Astrocyte (in vitro differentiated cells and primary cell): ENCODE measurements at regions not wholly inside any gene's neighbourhood (a gene's known extent, or its start where the extent isn't known, plus 50 kb on each side); places are given as distances from the start of the nearest gene placed in this dataset.

Experiments
- DNase-seq: peaks from one replicate; pipeline ENCODE4 v3.0.0-alpha.2; 2010; ENCODE audit warnings: low read depth
- FAIRE-seq: peaks from 2 replicates; lab custom pipeline; 2011; peaks lifted over from hg19 to GRCh38; lab: Jason Lieb, UNC
- H2AFZ ChIP-seq: 2 replicates; pipeline ENCODE4 v1.6.0; 2012; ENCODE audit warnings: low read depth, low read length, inconsistent platforms
- H3K27ac ChIP-seq: 2 replicates; pipeline ENCODE4 v1.5.1; 2011; ENCODE audit warnings: low read depth, low read length, inconsistent platforms
- H3K27me3 ChIP-seq: 2 replicates; pipeline ENCODE4 v1.6.0; 2011; ENCODE audit warnings: low read length, inconsistent platforms; ENCODE audit not compliant: insufficient read depth
- H3K36me3 ChIP-seq: 2 replicates; pipeline ENCODE4 v1.5.1; 2011; ENCODE audit warnings: low read length, inconsistent platforms; ENCODE audit not compliant: insufficient read depth
- H3K4me1 ChIP-seq: 2 replicates; pipeline ENCODE4 v1.5.1; 2011; ENCODE audit warnings: low read length, inconsistent platforms; ENCODE audit not compliant: insufficient read depth
- H3K4me2 ChIP-seq: 2 replicates; pipeline ENCODE4 v1.6.0; 2012; ENCODE audit warnings: low read length, inconsistent platforms
- H3K4me3 ChIP-seq: 2 replicates; pipeline ENCODE4 v1.5.1; 2011; ENCODE audit warnings: low read depth, mild to moderate bottlenecking, low read length, inconsistent platforms; ENCODE audit not compliant: insufficient read depth
- H3K79me2 ChIP-seq: 2 replicates; pipeline ENCODE4 v1.6.0; 2012; ENCODE audit warnings: mild to moderate bottlenecking, low read length, inconsistent platforms; ENCODE audit not compliant: insufficient read depth
- H3K9ac ChIP-seq: 2 replicates; pipeline ENCODE4 v1.6.0; 2012; ENCODE audit warnings: mild to moderate bottlenecking, low read length, inconsistent platforms
- H3K9me3 ChIP-seq: 2 replicates; pipeline ENCODE4 v1.5.1; 2012; ENCODE audit warnings: low read depth, mild to moderate bottlenecking, low read length, inconsistent platforms; ENCODE audit not compliant: insufficient read depth
- H4K20me1 ChIP-seq: 2 replicates; pipeline ENCODE4 v1.6.0; 2012; ENCODE audit warnings: low read length, inconsistent platforms; ENCODE audit not compliant: insufficient read depth
- H3K27ac Mint-ChIP-seq: one replicate; pipeline ENCODE4 v1.8.0; 2021; ENCODE audit warnings: mild to moderate bottlenecking, mixed read lengths; ENCODE audit not compliant: unreplicated experiment
- H3K27me3 Mint-ChIP-seq: one replicate; pipeline ENCODE4 v1.8.0; 2021; ENCODE audit warnings: low read depth, mixed read lengths; ENCODE audit not compliant: unreplicated experiment
- H3K36me3 Mint-ChIP-seq: one replicate; pipeline ENCODE4 v1.8.0; 2021; ENCODE audit warnings: low read depth, mixed read lengths; ENCODE audit not compliant: unreplicated experiment
- H3K4me1 Mint-ChIP-seq: one replicate; pipeline ENCODE4 v1.8.0; 2021; ENCODE audit warnings: low read depth, mixed read lengths; ENCODE audit not compliant: unreplicated experiment
- H3K4me3 Mint-ChIP-seq: one replicate; pipeline ENCODE4 v1.8.0; 2021; ENCODE audit warnings: mild to moderate bottlenecking, moderate library complexity, mixed read lengths; ENCODE audit not compliant: unreplicated experiment
- H3K9me3 Mint-ChIP-seq: one replicate; pipeline ENCODE4 v1.8.0; 2021; ENCODE audit warnings: mild to moderate bottlenecking, mixed read lengths; ENCODE audit not compliant: unreplicated experiment
- EZH2 ChIP-seq: IDR thresholded peaks from 2 replicates; pipeline ENCODE4 v1.6.1; 2012; ENCODE audit warnings: mild to moderate bottlenecking, low read length, inconsistent platforms; ENCODE audit not compliant: insufficient read depth
- TF ChIP-seq, protein P1 (sequence below): IDR thresholded peaks from 2 replicates; pipeline ENCODE4 v1.5.1; 2011; ENCODE audit warnings: low read depth, mild to moderate bottlenecking, inconsistent platforms, low read length, moderate library complexity; ENCODE audit not compliant: insufficient read depth

DNA sequence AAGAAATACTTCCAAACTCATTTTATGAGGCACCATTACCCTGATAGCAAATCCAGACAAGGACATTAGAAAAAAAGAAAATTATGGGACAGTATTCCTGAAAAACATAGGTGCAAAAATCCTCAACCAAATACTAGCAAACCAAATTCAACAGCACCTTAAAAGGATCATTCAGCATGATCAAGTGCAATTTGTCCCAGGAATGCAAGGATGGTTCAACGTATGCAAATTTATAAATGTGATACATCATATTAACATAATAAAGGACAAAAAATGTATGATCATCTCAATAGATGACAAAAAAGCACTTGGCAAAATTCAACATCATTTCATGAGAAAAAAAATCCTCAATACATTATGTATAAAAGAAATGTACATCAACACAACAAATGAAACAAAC is 162.9 kb downstream of the DUSP6 start:
- no peak overlapping the region for H3K27ac ChIP-seq
- no peaks in the 10 kb centered on the region for H3K4me1 Mint-ChIP-seq
- no peaks in the 10 kb centered on the region for H3K27me3 Mint-ChIP-seq
- TF ChIP-seq, protein P1, sequence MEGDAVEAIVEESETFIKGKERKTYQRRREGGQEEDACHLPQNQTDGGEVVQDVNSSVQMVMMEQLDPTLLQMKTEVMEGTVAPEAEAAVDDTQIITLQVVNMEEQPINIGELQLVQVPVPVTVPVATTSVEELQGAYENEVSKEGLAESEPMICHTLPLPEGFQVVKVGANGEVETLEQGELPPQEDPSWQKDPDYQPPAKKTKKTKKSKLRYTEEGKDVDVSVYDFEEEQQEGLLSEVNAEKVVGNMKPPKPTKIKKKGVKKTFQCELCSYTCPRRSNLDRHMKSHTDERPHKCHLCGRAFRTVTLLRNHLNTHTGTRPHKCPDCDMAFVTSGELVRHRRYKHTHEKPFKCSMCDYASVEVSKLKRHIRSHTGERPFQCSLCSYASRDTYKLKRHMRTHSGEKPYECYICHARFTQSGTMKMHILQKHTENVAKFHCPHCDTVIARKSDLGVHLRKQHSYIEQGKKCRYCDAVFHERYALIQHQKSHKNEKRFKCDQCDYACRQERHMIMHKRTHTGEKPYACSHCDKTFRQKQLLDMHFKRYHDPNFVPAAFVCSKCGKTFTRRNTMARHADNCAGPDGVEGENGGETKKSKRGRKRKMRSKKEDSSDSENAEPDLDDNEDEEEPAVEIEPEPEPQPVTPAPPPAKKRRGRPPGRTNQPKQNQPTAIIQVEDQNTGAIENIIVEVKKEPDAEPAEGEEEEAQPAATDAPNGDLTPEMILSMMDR, result no peak
- TF ChIP-seq EZH2, result no peak
- no peak overlapping the region for H3K9ac ChIP-seq
- no peaks in the 10 kb centered on the region for H3K27me3 ChIP-seq
- H3K4me3 ChIP-seq, result no peak overlapping the region
- no peaks in the 10 kb centered on the region for H3K4me1 ChIP-seq
- no peak overlapping the region for H3K27ac Mint-ChIP-seq
- H3K36me3 Mint-ChIP-seq, result peaks cover 3% of the 10 kb centered on the region
- no peak overlapping the region for H3K4me2 ChIP-seq
- peaks cover 5% of the 10 kb centered on the region for H3K9me3 Mint-ChIP-seq
- no peak overlapping the region for H2AFZ ChIP-seq
- no peaks in the 10 kb centered on the region for H3K36me3 ChIP-seq
- no peaks in the 10 kb centered on the region for H3K79me2 ChIP-seq
- no peak for DNase-seq
- H3K9me3 ChIP-seq, result no peaks in the 10 kb centered on the region
- no peak overlapping the region for H3K4me3 Mint-ChIP-seq
- no peak for FAIRE-seq
- no peaks in the 10 kb centered on the region for H4K20me1 ChIP-seq

DNA sequence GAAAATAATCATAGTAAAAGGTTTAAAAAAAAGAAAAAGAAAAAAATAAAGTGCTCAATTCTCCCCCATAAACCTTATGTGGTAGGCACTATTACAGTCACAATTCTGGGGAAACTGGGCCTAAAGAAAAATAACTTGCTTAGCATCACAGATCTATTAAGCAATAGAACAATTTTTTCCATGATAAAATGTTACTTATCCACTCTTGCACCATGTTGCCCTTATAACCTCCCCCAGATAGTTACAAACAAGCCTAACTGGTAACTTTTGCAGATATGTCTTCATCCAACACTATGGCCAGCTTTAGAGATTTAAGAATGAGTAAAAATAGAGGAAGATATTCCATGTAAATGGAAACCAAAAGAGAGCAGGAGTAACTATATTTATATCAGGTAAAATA is 164.8 kb downstream of the DUSP6 start:
- TF ChIP-seq, protein P1, result no peak
- no peak for TF ChIP-seq EZH2
- Histone ChIP-seq H4K20me1 (no peaks in the 10 kb centered on the region), H3K36me3 (no peaks in the 10 kb centered on the region), H3K9me3 (no peaks in the 10 kb centered on the region), H3K9ac (no peak overlapping the region), H2AFZ (no peak overlapping the region), H3K27me3 (no peaks in the 10 kb centered on the region), H3K4me3 (no peak overlapping the region), H3K79me2 (no peaks in the 10 kb centered on the region), H3K4me1 (no peaks in the 10 kb centered on the region), H3K27ac (no peak overlapping the region), H3K4me2 (no peak overlapping the region)
- H3K27me3 Mint-ChIP-seq, result no peaks in the 10 kb centered on the region
- FAIRE-seq (no peak), DNase-seq (no peak)
- no peak overlapping the region for H3K4me3 Mint-ChIP-seq
- H3K9me3 Mint-ChIP-seq, result peaks cover 5% of the 10 kb centered on the region
- no peaks in the 10 kb centered on the region for H3K4me1 Mint-ChIP-seq
- H3K36me3 Mint-ChIP-seq, result peaks cover 3% of the 10 kb centered on the region
- no peak overlapping the region for H3K27ac Mint-ChIP-seq

DNA sequence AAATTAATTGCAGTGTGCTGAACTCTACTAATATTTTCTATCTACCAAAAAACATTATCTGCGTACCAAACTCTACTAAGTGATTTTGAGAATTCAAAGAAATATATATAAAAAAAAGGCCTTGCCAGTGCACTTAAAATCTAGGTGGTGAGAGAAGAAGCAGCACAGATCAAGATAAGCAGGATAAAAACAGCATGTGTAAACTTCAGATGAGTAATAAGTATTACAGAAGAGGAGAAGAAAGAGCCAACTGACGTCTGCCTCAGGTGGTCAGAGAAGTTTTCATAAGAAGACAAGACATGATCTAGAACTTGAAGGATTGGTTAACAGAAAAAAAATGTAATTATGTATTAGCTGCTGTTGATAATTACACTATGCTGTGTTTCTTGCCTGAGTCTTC is 166.4 kb downstream of the DUSP6 start:
- Histone ChIP-seq H3K9ac (no peak overlapping the region), H3K4me1 (no peaks in the 10 kb centered on the region), H3K27ac (no peak overlapping the region), H2AFZ (no peak overlapping the region), H3K79me2 (no peaks in the 10 kb centered on the region), H3K36me3 (no peaks in the 10 kb centered on the region), H3K4me2 (no peak overlapping the region), H4K20me1 (no peaks in the 10 kb centered on the region), H3K9me3 (no peaks in the 10 kb centered on the region), H3K4me3 (no peak overlapping the region), H3K27me3 (no peaks in the 10 kb centered on the region)
- Mint-ChIP-seq H3K36me3 (peaks cover 3% of the 10 kb centered on the region), H3K4me1 (peaks cover 5% of the 10 kb centered on the region), H3K4me3 (no peak overlapping the region), H3K9me3 (peaks cover 5% of the 10 kb centered on the region), H3K27me3 (no peaks in the 10 kb centered on the region), H3K27ac (no peak overlapping the region)
- no peak for DNase-seq
- TF ChIP-seq, protein P1, result no peak
- no peak for TF ChIP-seq EZH2
- no peak for FAIRE-seq
